ENCODE measurements at regions not wholly inside any gene's neighbourhood (a gene's known extent, or its start where the extent isn't known, plus 50 kb on each side); places are given as distances from the start of the nearest gene placed in this dataset.

- TF ChIP-seq CTCF (conservative IDR thresholded peaks at IDR 0.05; ENCODE audit: low read depth, low read length) = no peak
- no peak for TF ChIP-seq EZH2phosphoT487 (IDR thresholded peaks at IDR 0.05; ENCODE audit: borderline replicate concordance, low read length)
Observed at GRCh38 chr5:110836851-110837250, 98.0 kb downstream of the SLC25A46 start.
